Right ventricle myocardium superior (tissue), 1 donor: ENCODE measurements at regions not wholly inside any gene's neighbourhood (a gene's known extent, or its start where the extent isn't known, plus 50 kb on each side); places are given as distances from the start of the nearest gene placed in this dataset.
A peak's percentile ranks its signal among the peaks of the same experiment; 100 is the strongest.

Source experiments
- ATAC-seq: fragments of 200-7000 bp; cut with Tn5 transposase; one replicate; pipeline ENCODE4 v1.9.1; 2020; ENCODE audit warnings: mild to moderate bottlenecking; ENCODE audit not compliant: poor library complexity
- DNase-seq: peaks from one replicate; pipeline ENCODE4 v3.0.0-alpha.2; 2020
- intact Hi-C: fragments of 100-400 bp; cut with DNase I; formaldehyde crosslinking; loops from one replicate; pipeline ENCODE4 v1.11.2; 2022
- donor health status: DM: no; HTN: yes; CAD: no; lungs with severe emphysema.

DNA sequence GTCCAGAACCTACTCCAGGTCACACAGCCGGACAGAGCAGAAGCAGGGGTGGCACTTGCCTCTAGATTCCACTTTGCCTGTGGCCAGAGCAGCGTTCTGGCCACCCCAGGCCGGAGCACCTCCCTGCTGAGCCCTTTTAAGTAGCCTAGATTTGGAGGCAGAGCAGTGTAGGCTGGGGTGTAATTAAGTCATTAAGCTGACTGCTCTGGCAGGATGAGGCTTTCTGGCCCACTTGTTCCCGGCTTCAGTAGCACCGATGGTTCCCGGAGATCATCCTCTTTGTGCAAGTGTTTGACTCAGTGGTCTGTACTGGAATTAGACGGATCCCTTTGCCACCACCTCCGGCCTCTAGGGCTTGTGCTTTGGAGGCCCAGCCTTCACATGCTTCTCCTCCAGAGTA, 281.9 kb upstream of the ANKRD55 start:
- intact Hi-C loops: no loop called here
- ATAC-seq: no peak
- no peak for DNase-seq

- ATAC-seq: no peak
- intact Hi-C loops: no loop called here
- DNase-seq: no peak
Observed at GRCh38 chr5:56514245-56514644, 281.1 kb upstream of the ANKRD55 start.

GRCh38 chr5:56513141-56513540, 280.0 kb upstream of the ANKRD55 start:
- intact Hi-C loops: no loop called here
- ATAC-seq: no peak
- no peak for DNase-seq

- DNase-seq (peak; percentile 67), ATAC-seq (peak; percentile 89)
- intact Hi-C loops: no loop called here
Observed at GRCh38 chr5:56512313-56512996, 279.3 kb upstream of the ANKRD55 start.

- no peak for DNase-seq
- no peak for ATAC-seq
- intact Hi-C loops: no loop called here
Observed at GRCh38 chr5:56511326-56511841, 278.3 kb upstream of the ANKRD55 start.

GRCh38 chr5:56508249-56508648, 275.1 kb upstream of the ANKRD55 start:
- intact Hi-C loops: no loop called here
- ATAC-seq (no peak), DNase-seq (no peak)

GRCh38 chr5:56507351-56507930, 274.3 kb upstream of the ANKRD55 start:
- no peak for DNase-seq
- ATAC-seq: no peak
- intact Hi-C loops: no loop called here

DNA sequence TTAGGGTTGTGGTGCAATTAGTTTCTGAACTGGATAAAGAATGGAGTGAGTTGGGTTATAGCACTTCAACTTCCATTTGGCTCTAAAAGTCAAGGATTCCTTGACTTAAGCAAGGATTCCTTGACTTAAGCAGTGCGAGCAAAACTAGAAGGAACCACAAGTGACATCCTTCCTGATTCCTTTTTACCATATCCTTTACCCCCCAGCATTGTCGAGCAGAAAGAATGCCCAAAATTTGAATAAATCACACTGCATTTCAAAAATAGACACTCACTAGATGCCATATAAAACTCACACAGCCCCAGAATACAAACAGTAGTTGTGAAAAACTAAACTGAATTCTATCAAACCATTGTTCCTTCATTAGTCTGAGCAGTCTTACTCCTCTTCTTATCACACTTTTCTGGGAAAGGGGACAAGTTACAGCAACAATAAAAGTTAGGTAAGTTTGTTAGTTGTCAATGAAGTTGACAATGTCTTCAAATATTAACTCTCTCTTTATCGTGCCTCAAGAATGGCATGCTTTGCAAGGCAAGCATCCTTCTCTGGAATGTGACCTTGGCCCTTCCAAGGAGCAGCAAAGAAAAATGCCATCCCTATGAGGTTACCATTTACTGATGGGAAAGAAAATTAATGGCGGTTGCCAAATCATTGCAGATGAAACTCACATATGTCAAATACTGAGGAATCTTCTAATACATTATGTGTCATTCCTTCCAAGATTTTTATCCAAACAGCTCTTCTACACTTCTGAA, 273.3 kb upstream of the ANKRD55 start:
- no peak for ATAC-seq

DNA sequence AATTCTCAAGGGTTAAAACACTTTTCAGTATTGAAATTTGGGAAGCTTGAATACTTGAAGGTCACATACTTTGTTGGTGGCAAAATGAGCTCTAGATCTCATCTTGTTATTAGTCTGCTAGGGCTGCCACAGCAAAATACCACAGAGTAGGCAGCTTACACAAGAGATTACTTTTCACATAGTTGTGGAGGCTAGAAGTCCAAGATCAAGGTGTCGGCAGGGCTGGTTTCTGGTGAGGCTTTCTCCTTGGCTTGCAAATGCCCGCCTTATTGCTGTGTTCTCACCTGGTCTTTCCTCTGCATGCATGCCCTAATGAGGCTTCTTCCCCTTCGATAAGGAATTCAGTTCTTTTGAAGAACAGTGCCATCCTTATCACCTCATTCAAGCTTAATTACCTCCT, 270.8 kb upstream of the ANKRD55 start:
- ATAC-seq: no peak
- intact Hi-C loops: no loop called here
- no peak for DNase-seq

More for the DNA sequence above, 273.3 kb upstream of the ANKRD55 start:
- intact Hi-C loops: no loop called here
- DNase-seq: no peak

GRCh38 chr5:56501781-56502557, 268.8 kb upstream of the ANKRD55 start:
- DNase-seq: no peak
- intact Hi-C loops: no loop called here
- no peak for ATAC-seq

- ATAC-seq (no peak), DNase-seq (no peak)
- intact Hi-C loops: no loop called here
Observed at GRCh38 chr5:56499901-56500300, 266.8 kb upstream of the ANKRD55 start.

DNA sequence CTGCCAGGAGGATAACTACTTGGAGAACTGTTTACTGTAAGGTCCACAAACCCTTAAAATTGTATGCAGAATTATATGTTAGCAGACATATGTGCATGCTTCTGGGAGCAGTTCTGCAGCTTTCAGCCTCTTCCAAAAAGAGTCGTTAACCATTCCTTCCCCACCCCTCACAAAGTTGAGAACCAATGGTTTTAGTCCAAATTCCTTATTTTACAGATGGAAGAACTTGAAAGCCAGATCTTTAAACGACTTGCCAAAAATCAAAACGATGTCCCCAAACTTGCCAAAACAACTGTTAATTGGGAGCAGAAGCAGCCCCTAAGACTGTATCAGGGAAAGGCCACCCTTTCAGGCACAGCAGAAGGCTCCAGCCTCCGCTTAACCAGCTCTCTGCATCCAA, 266.4 kb upstream of the ANKRD55 start:
- DNase-seq (no peak), ATAC-seq (no peak)
- intact Hi-C loops: no loop called here

DNA sequence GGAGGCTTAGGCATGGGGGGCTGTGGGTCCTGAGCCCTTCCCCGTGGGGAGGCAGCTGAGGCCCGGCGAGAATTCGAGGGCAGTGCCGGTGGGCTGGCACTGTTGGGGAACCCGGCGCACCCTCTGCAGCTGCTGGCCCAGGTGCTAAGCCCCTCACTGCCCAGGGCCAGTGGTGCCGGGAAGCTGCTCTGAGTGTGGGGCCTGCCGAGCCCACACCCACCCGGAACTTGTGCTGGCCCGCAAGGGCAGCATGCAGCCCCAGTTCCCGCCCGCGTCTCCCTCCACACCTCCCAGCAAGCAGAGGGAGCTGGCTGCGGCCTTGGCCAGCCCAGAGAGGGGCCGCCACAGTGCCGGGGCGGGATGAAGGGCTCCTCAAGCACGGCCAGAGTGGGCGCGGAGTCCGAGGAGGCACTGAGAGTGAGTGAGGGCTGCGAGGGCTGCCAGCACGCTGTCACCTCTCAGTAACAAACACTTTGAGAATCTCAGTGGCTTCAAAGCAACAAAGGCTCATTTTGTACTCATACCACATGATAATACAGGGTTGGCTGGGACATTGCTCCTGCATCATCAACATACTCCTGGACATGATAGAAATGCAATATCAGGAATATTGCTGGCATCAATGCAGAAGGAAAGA, 265.7 kb upstream of the ANKRD55 start:
- peak; percentile 74 for ATAC-seq
- intact Hi-C loops: no loop called here
- peak; percentile 61 for DNase-seq

GRCh38 chr5:56496581-56497063, 263.5 kb upstream of the ANKRD55 start:
- intact Hi-C loops: no loop called here
- DNase-seq (no peak), ATAC-seq (no peak)

DNA sequence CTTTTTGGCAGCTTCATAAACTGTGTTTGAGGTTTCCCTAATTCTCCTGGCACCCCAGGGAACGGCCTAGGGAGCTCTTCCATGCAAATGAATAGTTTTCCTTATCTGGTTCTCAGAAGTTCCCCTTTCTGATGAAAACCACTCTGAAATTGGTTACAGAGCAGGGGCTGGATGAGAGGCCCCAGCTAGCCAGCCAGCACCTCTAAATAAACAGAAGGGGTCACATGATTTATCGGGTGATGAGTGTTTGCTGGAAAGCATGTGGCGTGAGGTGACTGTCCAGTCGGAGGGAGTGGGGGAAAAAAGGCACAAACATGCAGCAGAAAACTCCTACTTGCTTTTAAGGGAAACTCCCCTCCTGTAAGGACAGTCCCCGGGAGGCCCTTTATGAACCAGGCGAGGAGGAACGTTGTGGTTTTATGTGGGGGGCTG, 261.2 kb upstream of the ANKRD55 start:
- peak; percentile 72 for ATAC-seq
- DNase-seq: no peak
- intact Hi-C loops: no loop called here

DNA sequence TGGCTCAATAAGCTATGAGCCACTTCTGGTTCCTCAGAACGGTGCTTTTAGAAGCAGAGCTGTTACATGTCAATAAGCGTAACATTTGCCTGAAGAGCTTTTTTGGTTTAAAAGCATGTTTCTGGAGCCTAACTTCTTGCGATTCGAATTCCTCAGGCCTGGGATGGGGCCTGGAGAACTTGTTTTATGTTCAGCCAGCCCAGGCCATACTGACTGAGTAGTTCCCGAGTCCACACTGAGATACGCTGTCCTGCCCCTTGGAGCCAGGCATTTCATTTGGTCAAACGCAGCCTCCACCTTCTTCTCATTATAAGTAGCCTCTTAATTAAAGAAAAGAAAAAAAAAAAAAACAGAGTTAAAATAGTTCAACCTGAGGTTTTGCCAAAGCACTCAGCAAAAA, 260.6 kb upstream of the ANKRD55 start:
- intact Hi-C loops: no loop called here
- ATAC-seq (no peak), DNase-seq (no peak)

- ATAC-seq (no peak), DNase-seq (no peak)
- intact Hi-C loops: no loop called here
Observed at GRCh38 chr5:56493308-56493707, 260.2 kb upstream of the ANKRD55 start.

GRCh38 chr5:56492812-56493211, 259.7 kb upstream of the ANKRD55 start:
- intact Hi-C loops: no loop called here
- DNase-seq (no peak), ATAC-seq (no peak)
